WERI-Rb-1 (cell line): ENCODE measurements at regions not wholly inside any gene's neighbourhood (a gene's known extent, or its start where the extent isn't known, plus 50 kb on each side); places are given as distances from the start of the nearest gene placed in this dataset.

ENCODE experiments used
- DNase-seq: peaks from one replicate; pipeline ENCODE4 v3.0.0-alpha.2; 2020
- H3K27ac ChIP-seq: fragments of 250-450 bp; sonication (Bioruptor Pico); 2 replicates; pipeline ENCODE4 v1.5.1; 2020; ENCODE audit warnings: mild to moderate bottlenecking, moderate library complexity
- H3K27me3 ChIP-seq: fragments of 250-450 bp; sonication (Bioruptor Pico); 2 replicates; pipeline ENCODE4 v1.5.1; 2021; ENCODE audit warnings: mild to moderate bottlenecking, low read depth, moderate library complexity; ENCODE audit not compliant: insufficient read depth, severe bottlenecking
- H3K36me3 ChIP-seq: fragments of 250-450 bp; sonication (Bioruptor Pico); 2 replicates; pipeline ENCODE4 v1.5.1; 2020; ENCODE audit warnings: mild to moderate bottlenecking, moderate library complexity
- H3K4me3 ChIP-seq: 2 replicates; pipeline ENCODE4 v1.5.1; 2011; ENCODE audit warnings: low read depth, mild to moderate bottlenecking, control low read depth, low read length
- H3K9me3 ChIP-seq: fragments of 250-450 bp; sonication (Bioruptor Pico); 2 replicates; pipeline ENCODE4 v1.5.1; 2021; ENCODE audit warnings: mild to moderate bottlenecking, moderate library complexity; ENCODE audit not compliant: severe bottlenecking
- TF ChIP-seq, protein P1 (sequence below): IDR thresholded peaks from 2 replicates; pipeline ENCODE4 v1.5.1; 2011; ENCODE audit warnings: low read depth, mild to moderate bottlenecking, control low read depth, inconsistent platforms, low read length

- no peak overlapping the region for H3K4me3 ChIP-seq
- no peak for DNase-seq
- TF ChIP-seq, protein P1, sequence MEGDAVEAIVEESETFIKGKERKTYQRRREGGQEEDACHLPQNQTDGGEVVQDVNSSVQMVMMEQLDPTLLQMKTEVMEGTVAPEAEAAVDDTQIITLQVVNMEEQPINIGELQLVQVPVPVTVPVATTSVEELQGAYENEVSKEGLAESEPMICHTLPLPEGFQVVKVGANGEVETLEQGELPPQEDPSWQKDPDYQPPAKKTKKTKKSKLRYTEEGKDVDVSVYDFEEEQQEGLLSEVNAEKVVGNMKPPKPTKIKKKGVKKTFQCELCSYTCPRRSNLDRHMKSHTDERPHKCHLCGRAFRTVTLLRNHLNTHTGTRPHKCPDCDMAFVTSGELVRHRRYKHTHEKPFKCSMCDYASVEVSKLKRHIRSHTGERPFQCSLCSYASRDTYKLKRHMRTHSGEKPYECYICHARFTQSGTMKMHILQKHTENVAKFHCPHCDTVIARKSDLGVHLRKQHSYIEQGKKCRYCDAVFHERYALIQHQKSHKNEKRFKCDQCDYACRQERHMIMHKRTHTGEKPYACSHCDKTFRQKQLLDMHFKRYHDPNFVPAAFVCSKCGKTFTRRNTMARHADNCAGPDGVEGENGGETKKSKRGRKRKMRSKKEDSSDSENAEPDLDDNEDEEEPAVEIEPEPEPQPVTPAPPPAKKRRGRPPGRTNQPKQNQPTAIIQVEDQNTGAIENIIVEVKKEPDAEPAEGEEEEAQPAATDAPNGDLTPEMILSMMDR: no peak
- H3K27ac ChIP-seq: no peak overlapping the region
- H3K9me3 ChIP-seq: no peaks in the 10 kb centered on the region
- no peaks in the 10 kb centered on the region for H3K36me3 ChIP-seq
- H3K27me3 ChIP-seq: no peaks in the 10 kb centered on the region
Measured at GRCh38 chr4:66430856-66431255, 760.6 kb upstream of the EPHA5 start.

- Histone ChIP-seq H3K36me3 (no peaks in the 10 kb centered on the region), H3K4me3 (no peak overlapping the region), H3K27ac (no peak overlapping the region), H3K9me3 (no peaks in the 10 kb centered on the region), H3K27me3 (no peaks in the 10 kb centered on the region)
- no peak for DNase-seq
- TF ChIP-seq, protein P1: no peak
Measured at GRCh38 chr4:66429276-66429675, 759.0 kb upstream of the EPHA5 start.

GRCh38 chr4:66416425-66416824, 746.1 kb upstream of the EPHA5 start:
- TF ChIP-seq, protein P1: no peak
- Histone ChIP-seq H3K36me3 (no peaks in the 10 kb centered on the region), H3K27ac (no peak overlapping the region), H3K4me3 (no peak overlapping the region), H3K9me3 (no peaks in the 10 kb centered on the region), H3K27me3 (no peaks in the 10 kb centered on the region)
- DNase-seq: no peak

- Histone ChIP-seq H3K27ac (no peak overlapping the region), H3K4me3 (no peak overlapping the region), H3K36me3 (no peaks in the 10 kb centered on the region), H3K27me3 (no peaks in the 10 kb centered on the region), H3K9me3 (peaks cover 4% of the 10 kb centered on the region)
- no peak for DNase-seq
- TF ChIP-seq, protein P1: no peak
Measured at GRCh38 chr4:66404141-66404540, 733.9 kb upstream of the EPHA5 start.

- no peaks in the 10 kb centered on the region for H3K27me3 ChIP-seq
- TF ChIP-seq, protein P1: no peak
Measured at GRCh38 chr4:66376921-66377320, 706.6 kb upstream of the EPHA5 start.

GRCh38 chr4:66376396-66376795, 706.1 kb upstream of the EPHA5 start:
- DNase-seq: no peak
- H3K9me3 ChIP-seq: no peaks in the 10 kb centered on the region
- H3K36me3 ChIP-seq: no peaks in the 10 kb centered on the region
- H3K4me3 ChIP-seq: no peak overlapping the region
- TF ChIP-seq, protein P1: no peak
- H3K27me3 ChIP-seq: no peaks in the 10 kb centered on the region
- H3K27ac ChIP-seq: no peak overlapping the region

More at GRCh38 chr4:66376921-66377320, 706.6 kb upstream of the EPHA5 start:
- Histone ChIP-seq H3K4me3 (no peak overlapping the region), H3K27ac (no peak overlapping the region), H3K9me3 (no peaks in the 10 kb centered on the region), H3K36me3 (no peaks in the 10 kb centered on the region)
- no peak for DNase-seq
